Keratinocyte (primary cell): ENCODE measurements at regions not wholly inside any gene's neighbourhood (a gene's known extent, or its start where the extent isn't known, plus 50 kb on each side); places are given as distances from the start of the nearest gene placed in this dataset.
A peak's percentile ranks its signal among the peaks of the same experiment; 100 is the strongest.

Experiments used
- DNase-seq: peaks from one replicate; pipeline ENCODE4 v3.0.0-alpha.2; 2011; ENCODE audit warnings: low read depth, missing footprints, low spot score
- FAIRE-seq: peaks from 2 replicates; lab custom pipeline; 2011; peaks lifted over from hg19 to GRCh38; lab: Jason Lieb, UNC
- H2AFZ ChIP-seq: 2 replicates; pipeline ENCODE4 v1.6.0; 2012; ENCODE audit warnings: low read length, control low read depth, inconsistent platforms; ENCODE audit not compliant: control insufficient read depth
- H3K27ac ChIP-seq: 2 replicates; pipeline ENCODE4 v1.5.1; 2011; ENCODE audit warnings: low read length; ENCODE audit not compliant: control insufficient read depth, insufficient read depth
- H3K27me3 ChIP-seq: 3 replicates; pipeline ENCODE4 v1.6.0; 2011; ENCODE audit warnings: low read length; ENCODE audit not compliant: control insufficient read depth, insufficient read depth; ENCODE audit errors: extremely low read depth
- H3K36me3 ChIP-seq, 2 experiments: 2 replicates in 1 of 2; 3 replicates in 1 of 2; pipeline ENCODE4 v1.5.1; 2011; ENCODE audit warnings: low read length in 2 of 2, mild to moderate bottlenecking in 1 of 2; ENCODE audit not compliant: control insufficient read depth in 2 of 2, insufficient read depth in 2 of 2; ENCODE audit errors: extremely low read depth in 1 of 2
- H3K4me1 ChIP-seq: 3 replicates; pipeline ENCODE4 v1.5.1; 2011; ENCODE audit warnings: low read length; ENCODE audit not compliant: control insufficient read depth, insufficient read depth; ENCODE audit errors: extremely low read depth
- H3K4me2 ChIP-seq: 3 replicates; pipeline ENCODE4 v1.6.0; 2011; ENCODE audit warnings: low read depth, low read length; ENCODE audit not compliant: control insufficient read depth, insufficient read depth; ENCODE audit errors: extremely low read depth
- H3K4me3 ChIP-seq, 3 experiments: fragments of 200-600 bp in 1 of 3; sonication (generic) in 1 of 3; 2 replicates in 2 of 3; 3 replicates in 1 of 3; pipeline ENCODE4 v1.5.1; 2011 to 2016; ENCODE audit warnings: low read length in 3 of 3, mild to moderate bottlenecking in 3 of 3, control low read depth in 2 of 3, inconsistent platforms in 1 of 3, low read depth in 1 of 3, mixed read lengths in 1 of 3, mixed run types in 1 of 3, moderate library complexity in 1 of 3; ENCODE audit not compliant: control insufficient read depth in 2 of 3, insufficient read depth in 2 of 3; ENCODE audit errors: extremely low read depth in 1 of 3
- H3K79me2 ChIP-seq: 2 replicates; pipeline ENCODE4 v1.6.0; 2012; ENCODE audit warnings: low read length; ENCODE audit not compliant: control insufficient read depth, insufficient read depth
- H3K9ac ChIP-seq: 3 replicates; pipeline ENCODE4 v1.6.0; 2011; ENCODE audit warnings: low read length; ENCODE audit not compliant: control insufficient read depth, insufficient read depth; ENCODE audit errors: extremely low read depth
- H3K9me1 ChIP-seq: 3 replicates; pipeline ENCODE4 v1.6.0; 2011; ENCODE audit warnings: low read length; ENCODE audit not compliant: control insufficient read depth, insufficient read depth; ENCODE audit errors: extremely low read depth
- H3K9me3 ChIP-seq: 2 replicates; pipeline ENCODE4 v1.5.1; 2012; ENCODE audit warnings: low read depth, low read length; ENCODE audit not compliant: control insufficient read depth
- H4K20me1 ChIP-seq: 3 replicates; pipeline ENCODE4 v1.6.0; 2011; ENCODE audit warnings: low read length; ENCODE audit not compliant: control insufficient read depth, insufficient read depth; ENCODE audit errors: extremely low read depth
- CTCF ChIP-seq, 3 experiments: IDR thresholded peaks in 1 of 3; conservative IDR thresholded peaks in 1 of 3; optimal IDR thresholded peaks in 1 of 3; 2 replicates in 2 of 3; 3 replicates in 1 of 3; pipeline versions ENCODE3 to v1.5.1; 2011; ENCODE audit warnings: low read length in 3 of 3, mild to moderate bottlenecking in 3 of 3, moderate library complexity in 2 of 3, control low read depth in 1 of 3, inconsistent platforms in 1 of 3; ENCODE audit not compliant: insufficient read depth in 2 of 3; ENCODE audit errors: extremely low read depth in 1 of 3
- EZH2 ChIP-seq: IDR thresholded peaks from one replicate; pipeline ENCODE4 v1.6.1; 2012; ENCODE audit warnings: inconsistent platforms, mild to moderate bottlenecking, low read length, moderate library complexity
- dilution Hi-C: fragments of 300-500 bp; cut with MboI; formaldehyde crosslinking; loops from one replicate; pipeline ENCODE4 v1.7.0; 2020; ENCODE audit warnings: low sequenced_read_pairs; ENCODE audit not compliant: extremely low pct_ligation_motif_present

GRCh38 chr6:139436957-139437348 is 62.5 kb upstream of the CITED2 start:
- no peak overlapping the region for H3K4me2 ChIP-seq
- H3K9me3 ChIP-seq: no peaks in the 10 kb centered on the region
- H3K27me3 ChIP-seq: no peaks in the 10 kb centered on the region
- H3K9me1 ChIP-seq: no peaks in the 10 kb centered on the region
- dilution Hi-C loops: no loop called here
- no peak overlapping the region for H3K4me3 ChIP-seq
- H3K79me2 ChIP-seq: no peaks in the 10 kb centered on the region
- DNase-seq (no peak), FAIRE-seq (no peak)
- no peak overlapping the region for H3K9ac ChIP-seq
- H4K20me1 ChIP-seq: no peaks in the 10 kb centered on the region
- H3K27ac ChIP-seq: no peak overlapping the region
- no peaks in the 10 kb centered on the region for H3K36me3 ChIP-seq
- peaks cover 9% of the 10 kb centered on the region for H3K4me1 ChIP-seq
- no peak overlapping the region for H2AFZ ChIP-seq
- TF ChIP-seq EZH2 (no peak), CTCF (optimal IDR thresholded peaks at IDR 0.05 in 1 of 3, IDR thresholded peaks at IDR 0.05 in 1 of 3, conservative IDR thresholded peaks at IDR 0.05 in 1 of 3; ENCODE audit: extremely low read depth in 1 of 3, insufficient read depth in 2 of 3, low read length in 3 of 3) (no peak)

GRCh38 chr6:139436200-139436956 is 61.9 kb upstream of the CITED2 start:
- no peak overlapping the region for H3K9ac ChIP-seq
- H3K4me2 ChIP-seq: no peak overlapping the region
- DNase-seq (peak; percentile 11), FAIRE-seq (peak; percentile 9)
- no peaks in the 10 kb centered on the region for H3K36me3 ChIP-seq
- no peaks in the 10 kb centered on the region for H3K27me3 ChIP-seq
- H3K4me3 ChIP-seq: no peak overlapping the region
- H3K79me2 ChIP-seq: no peaks in the 10 kb centered on the region
- no peak overlapping the region for H3K27ac ChIP-seq
- dilution Hi-C loops: no loop called here
- no peaks in the 10 kb centered on the region for H3K9me3 ChIP-seq
- no peak overlapping the region for H2AFZ ChIP-seq
- no peaks in the 10 kb centered on the region for H3K9me1 ChIP-seq
- H3K4me1 ChIP-seq: peaks cover 9% of the 10 kb centered on the region
- TF ChIP-seq EZH2 (no peak), CTCF (optimal IDR thresholded peaks at IDR 0.05 in 1 of 3, IDR thresholded peaks at IDR 0.05 in 1 of 3, conservative IDR thresholded peaks at IDR 0.05 in 1 of 3; ENCODE audit: extremely low read depth in 1 of 3, insufficient read depth in 2 of 3, low read length in 3 of 3) (no peak)
- no peaks in the 10 kb centered on the region for H4K20me1 ChIP-seq
